Left lung (tissue), 4 donors: ENCODE measurements at regions not wholly inside any gene's neighbourhood (a gene's known extent, or its start where the extent isn't known, plus 50 kb on each side); places are given as distances from the start of the nearest gene placed in this dataset.
A peak's percentile ranks its signal among the peaks of the same experiment; 100 is the strongest.

ENCODE experiments used
- ATAC-seq: fragments of 200-7000 bp; cut with Tn5 transposase; one replicate; pipeline ENCODE4 v1.9.1; 2020; ENCODE audit warnings: moderate library complexity
- DNase-seq, 4 donors: peaks; one replicate each; pipeline ENCODE4 v3.0.0-alpha.2; 2013 to 2020
- H3K27ac ChIP-seq, 2 donors: fragments of 200-600 bp; sonication (generic) in 1 of 2; one replicate each; pipeline versions ENCODE4 v1.5.0 to v1.8.0; 2020 to 2021
- H3K27me3 ChIP-seq, 2 donors: fragments of 200-600 bp; sonication (generic) in 1 of 2; one replicate each; pipeline versions ENCODE4 v1.5.0 to v1.8.0; 2020 to 2021
- H3K36me3 ChIP-seq, 2 donors: fragments of 200-600 bp; sonication (generic) in 1 of 2; one replicate each; pipeline versions ENCODE4 v1.5.0 to v1.8.0; 2020 to 2021
- H3K4me1 ChIP-seq, 2 donors: fragments of 200-600 bp; one replicate each; pipeline ENCODE4 v1.8.0; 2021
- H3K4me3 ChIP-seq, 2 donors: fragments of 200-600 bp; sonication (generic) in 1 of 2; one replicate each; pipeline versions ENCODE4 v1.5.0 to v1.8.0; 2020 to 2021; ENCODE audit warnings: mild to moderate bottlenecking in 1 of 2
- H3K9me3 ChIP-seq, 2 donors: fragments of 200-600 bp; sonication (generic) in 1 of 2; one replicate each; pipeline versions ENCODE4 v1.5.0 to v1.8.0; 2020 to 2021
- intact Hi-C, 2 donors: fragments of 100-400 bp; cut with DNase I; formaldehyde crosslinking; loops; one replicate each; pipeline versions ENCODE4 v1.11.2 to v1.14.2; 2022
- TF ChIP-seq, protein P1 (sequence below), 2 donors: fragments of 200-600 bp; sonication (generic) in 1 of 2; IDR thresholded peaks; one replicate each; pipeline versions ENCODE4 v1.5.0 to v1.8.0; 2021; ENCODE audit warnings: antibody characterized with exemption in 2 of 2
- donor health status: DM: no; HTN: yes; CAD: no.
- donor health status: DM: no; HTN: no; CAD: no.

DNA sequence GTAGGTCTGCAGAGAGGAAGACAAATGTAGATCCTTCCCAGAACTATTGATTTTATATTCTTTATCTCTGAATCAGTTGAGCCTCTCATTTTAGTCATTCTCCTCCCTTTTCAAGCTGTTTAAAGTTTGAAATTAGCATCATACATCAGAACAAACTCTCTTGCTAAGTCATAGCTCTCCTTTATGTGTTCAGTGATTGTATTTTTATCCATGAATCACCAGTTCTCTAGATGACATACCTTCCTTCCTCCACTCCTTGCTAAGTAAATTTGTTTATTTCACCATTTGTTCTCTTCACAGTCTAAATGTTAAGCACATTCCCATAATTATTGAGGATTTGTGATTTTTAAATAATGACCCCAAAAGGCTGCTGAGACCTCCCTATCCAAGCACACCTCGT, 63.5 kb upstream of the RAPGEF4 start:
- Histone ChIP-seq H3K4me1 (no peaks in the 10 kb centered on the region), H3K9me3 (no peaks in the 10 kb centered on the region), H3K36me3 (no peaks in the 10 kb centered on the region), H3K4me3 (no peak overlapping the region), H3K27me3 (no peaks in the 10 kb centered on the region), H3K27ac (no peak overlapping the region)
- peak; percentile 33 for ATAC-seq
- DNase-seq: no peak
- TF ChIP-seq, protein P1, sequence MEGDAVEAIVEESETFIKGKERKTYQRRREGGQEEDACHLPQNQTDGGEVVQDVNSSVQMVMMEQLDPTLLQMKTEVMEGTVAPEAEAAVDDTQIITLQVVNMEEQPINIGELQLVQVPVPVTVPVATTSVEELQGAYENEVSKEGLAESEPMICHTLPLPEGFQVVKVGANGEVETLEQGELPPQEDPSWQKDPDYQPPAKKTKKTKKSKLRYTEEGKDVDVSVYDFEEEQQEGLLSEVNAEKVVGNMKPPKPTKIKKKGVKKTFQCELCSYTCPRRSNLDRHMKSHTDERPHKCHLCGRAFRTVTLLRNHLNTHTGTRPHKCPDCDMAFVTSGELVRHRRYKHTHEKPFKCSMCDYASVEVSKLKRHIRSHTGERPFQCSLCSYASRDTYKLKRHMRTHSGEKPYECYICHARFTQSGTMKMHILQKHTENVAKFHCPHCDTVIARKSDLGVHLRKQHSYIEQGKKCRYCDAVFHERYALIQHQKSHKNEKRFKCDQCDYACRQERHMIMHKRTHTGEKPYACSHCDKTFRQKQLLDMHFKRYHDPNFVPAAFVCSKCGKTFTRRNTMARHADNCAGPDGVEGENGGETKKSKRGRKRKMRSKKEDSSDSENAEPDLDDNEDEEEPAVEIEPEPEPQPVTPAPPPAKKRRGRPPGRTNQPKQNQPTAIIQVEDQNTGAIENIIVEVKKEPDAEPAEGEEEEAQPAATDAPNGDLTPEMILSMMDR (IDR thresholded peaks at IDR 0.05): no peak
- intact Hi-C loops: no loop called here

DNA sequence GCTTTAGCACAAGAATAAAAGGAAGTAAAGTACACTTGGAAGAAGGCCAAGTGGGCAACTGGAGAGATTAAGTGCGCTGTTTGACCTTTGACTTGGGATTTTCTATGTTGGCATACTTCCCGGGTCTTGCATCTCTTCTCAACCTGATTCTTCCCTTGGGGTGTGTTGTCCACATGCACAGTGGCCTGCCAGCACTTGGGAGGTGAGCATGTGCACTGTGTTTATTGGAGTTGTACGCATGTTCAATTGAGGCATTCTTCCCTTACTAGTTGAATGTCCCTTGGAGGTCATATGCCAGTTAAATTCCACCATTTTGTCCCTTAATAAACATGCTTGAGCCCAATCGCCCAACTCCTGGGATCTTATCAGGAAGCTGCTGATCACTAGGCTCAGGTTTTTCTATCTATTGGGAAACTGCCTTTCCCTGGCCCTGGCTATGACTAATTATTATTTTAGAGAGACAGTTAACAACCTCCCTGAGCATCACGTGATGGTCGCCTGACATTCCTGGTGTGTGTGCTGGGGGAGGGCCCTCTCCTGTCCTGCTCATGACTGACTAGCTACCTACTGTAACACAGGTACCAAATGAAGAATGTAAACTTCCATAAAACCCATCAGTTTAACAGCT, 62.5 kb upstream of the RAPGEF4 start:
- no peaks in the 10 kb centered on the region for H3K36me3 ChIP-seq
- no peak for DNase-seq
- no peak for ATAC-seq
- H3K9me3 ChIP-seq: no peaks in the 10 kb centered on the region
- no peaks in the 10 kb centered on the region for H3K4me1 ChIP-seq
- TF ChIP-seq, protein P1 (IDR thresholded peaks at IDR 0.05): no peak
- H3K27me3 ChIP-seq: no peaks in the 10 kb centered on the region
- intact Hi-C loops: no loop called here
- H3K27ac ChIP-seq: no peak overlapping the region
- H3K4me3 ChIP-seq: no peak overlapping the region

DNA sequence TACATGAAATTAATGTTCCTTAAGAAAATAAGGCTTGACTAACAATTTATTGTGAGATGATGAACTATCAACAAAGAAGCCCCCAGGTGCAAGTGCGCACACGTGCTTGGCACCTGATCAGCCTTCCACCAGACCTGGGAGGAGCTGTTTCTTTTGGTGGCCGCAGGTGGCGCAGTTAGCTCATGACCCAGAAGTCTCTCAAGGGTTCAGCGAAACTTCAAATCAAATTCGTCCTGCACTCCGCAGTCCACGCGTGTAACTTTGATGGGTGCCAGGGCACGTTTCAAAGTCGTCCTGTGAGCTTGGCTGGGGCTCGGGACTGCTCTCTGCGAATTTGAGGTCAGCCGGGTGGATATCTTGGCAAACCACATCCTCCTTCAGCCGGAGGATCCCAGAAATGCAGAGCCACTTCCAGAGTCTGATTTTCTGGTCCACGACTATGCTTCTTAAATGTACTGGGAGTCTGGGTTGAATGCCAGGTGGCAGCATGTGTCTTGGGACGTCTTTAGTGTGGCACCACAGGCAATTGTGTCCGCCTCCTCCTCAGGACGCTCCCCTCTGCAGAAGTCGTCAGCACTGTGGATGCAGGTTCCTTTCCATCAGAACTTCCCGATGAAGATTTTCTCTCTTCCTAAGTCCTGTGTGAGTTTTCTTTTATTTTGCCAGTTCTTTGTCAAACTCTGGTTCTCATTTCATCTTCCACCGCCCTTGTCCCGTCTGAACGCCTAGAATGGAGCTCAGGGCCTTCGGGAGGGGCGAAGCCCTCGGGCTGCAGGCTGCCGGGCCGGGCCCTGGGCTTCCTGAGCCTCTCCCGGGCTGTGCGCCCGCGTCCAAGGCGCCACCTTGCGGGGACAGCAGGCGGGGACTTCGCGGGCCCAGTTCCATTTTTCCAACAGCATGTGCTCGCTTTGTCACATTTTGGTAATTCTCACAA, 61.3 kb upstream of the RAPGEF4 start:
- Histone ChIP-seq H3K4me1 (no peaks in the 10 kb centered on the region), H3K27ac (no peak overlapping the region), H3K9me3 (no peaks in the 10 kb centered on the region), H3K36me3 (no peaks in the 10 kb centered on the region), H3K27me3 (no peaks in the 10 kb centered on the region), H3K4me3 (no peak overlapping the region)
- DNase-seq (peak in 3 of 4 donors; percentile 44 to 87 (median 44)), ATAC-seq (peak; percentile 96)
- intact Hi-C loops: no loop called here
- TF ChIP-seq, protein P1 (IDR thresholded peaks at IDR 0.05): peak; percentile 57 to 59

DNA sequence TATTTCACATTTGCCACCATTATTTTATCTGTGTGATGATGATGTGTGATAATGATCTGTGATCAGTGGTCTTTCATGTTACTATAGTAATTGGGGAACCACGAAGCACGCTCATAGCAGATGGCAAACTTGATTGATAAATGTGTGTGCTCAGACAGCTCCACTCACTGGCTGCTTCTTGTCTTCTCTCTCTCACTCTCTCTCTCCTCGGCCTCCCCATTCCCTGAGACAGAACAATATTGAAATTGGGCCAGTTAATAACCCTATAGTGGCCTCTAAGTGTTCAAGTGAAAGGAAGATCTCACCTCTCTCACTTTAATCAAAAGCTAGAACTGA, 60.7 kb upstream of the RAPGEF4 start:
- DNase-seq: no peak
- no peak for ATAC-seq
- Histone ChIP-seq H3K4me3 (no peak overlapping the region), H3K9me3 (no peaks in the 10 kb centered on the region), H3K27me3 (no peaks in the 10 kb centered on the region), H3K4me1 (no peaks in the 10 kb centered on the region), H3K36me3 (no peaks in the 10 kb centered on the region), H3K27ac (no peak overlapping the region)
- TF ChIP-seq, protein P1 (IDR thresholded peaks at IDR 0.05): no peak
- intact Hi-C loops: no loop called here

DNA sequence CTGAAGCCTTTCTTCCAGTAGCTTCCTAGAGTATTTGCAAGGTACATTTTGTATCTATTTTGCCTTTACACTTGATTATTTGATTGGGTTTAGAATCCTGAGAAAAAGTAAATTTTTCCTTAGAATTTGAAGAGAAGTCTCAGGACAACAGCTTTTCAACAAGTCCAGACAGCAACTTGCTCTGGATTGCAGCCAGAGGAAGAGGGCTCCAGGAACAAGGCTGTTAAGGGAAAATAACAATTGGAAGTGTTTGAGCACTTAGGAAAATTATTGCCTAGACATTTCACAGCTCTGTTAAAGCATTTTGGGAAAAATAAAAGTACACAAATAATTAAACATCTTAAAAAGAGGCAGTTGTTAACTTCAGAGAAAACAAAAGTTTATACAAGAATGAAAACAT, 58.3 kb upstream of the RAPGEF4 start:
- no peaks in the 10 kb centered on the region for H3K9me3 ChIP-seq
- no peak overlapping the region for H3K4me3 ChIP-seq
- DNase-seq (peak in 1 of 4 donors; percentile 10), ATAC-seq (no peak)
- intact Hi-C loops: no loop called here
- no peaks in the 10 kb centered on the region for H3K4me1 ChIP-seq
- H3K36me3 ChIP-seq: no peaks in the 10 kb centered on the region
- no peaks in the 10 kb centered on the region for H3K27me3 ChIP-seq
- H3K27ac ChIP-seq: no peak overlapping the region
- TF ChIP-seq, protein P1 (IDR thresholded peaks at IDR 0.05): no peak
